ENCODE measurements at regions not wholly inside any gene's neighbourhood (a gene's known extent, or its start where the extent isn't known, plus 50 kb on each side); places are given as distances from the start of the nearest gene placed in this dataset.

DNA sequence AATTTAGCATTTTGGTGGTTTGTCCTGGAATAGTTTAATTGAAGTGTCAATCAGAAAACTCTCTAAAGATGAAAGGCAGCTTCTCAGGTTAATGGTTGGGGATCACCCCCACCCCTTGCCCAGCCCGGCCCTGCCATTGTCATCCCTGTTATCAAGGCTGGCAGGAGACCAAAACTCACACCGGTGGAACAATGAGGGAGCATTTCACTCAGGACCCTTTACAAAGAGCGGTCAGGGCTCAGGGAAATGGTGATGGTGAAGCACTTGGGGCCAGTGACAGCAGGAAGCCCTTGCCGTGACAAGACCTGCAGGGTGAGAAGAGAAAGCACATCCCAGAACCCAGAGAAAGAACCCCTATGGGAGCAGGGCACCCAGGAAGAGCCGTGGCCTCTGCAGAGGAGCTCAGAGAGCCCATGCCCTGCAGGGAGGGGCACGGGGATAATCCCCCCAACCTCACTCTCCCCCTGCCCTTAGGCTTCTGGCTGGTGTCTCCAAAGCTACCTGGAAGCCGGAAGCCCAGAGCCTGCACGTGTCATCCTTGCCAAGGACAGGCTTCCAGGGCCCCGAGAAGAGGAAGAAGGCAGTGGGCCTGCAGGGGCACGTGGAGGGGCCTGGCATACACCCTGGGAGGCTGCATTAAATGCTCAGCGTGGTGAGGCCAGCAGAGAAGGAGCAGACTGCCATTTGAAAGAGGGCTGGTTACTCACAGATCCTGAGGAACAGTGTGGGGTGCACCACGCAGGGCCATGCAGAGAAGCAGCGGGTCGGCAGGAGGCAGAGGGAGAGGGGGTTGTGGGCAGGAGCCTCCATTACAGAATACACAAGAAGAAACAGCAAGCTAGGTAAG, 80.6 kb upstream of the PRR20G start:
- no peaks in the 10 kb centered on the region for H3K9me3 ChIP-seq
- no peak overlapping the region for H3K4me3 ChIP-seq
- no peak for TF ChIP-seq CTCF (IDR thresholded peaks at IDR 0.05)
- intact Hi-C loops (cut with DNase I), result no loop called here
- DNase-seq, result no peak
- H3K27ac ChIP-seq, result no peak overlapping the region
- no peak overlapping the region for H3K9ac ChIP-seq (ENCODE audit: low read depth in 2 of 2, low read length in 2 of 2)
- no peaks in the 10 kb centered on the region for H3K27me3 ChIP-seq
- no peaks in the 10 kb centered on the region for H3K36me3 ChIP-seq
- H3K4me1 ChIP-seq, result no peaks in the 10 kb centered on the region

DNA sequence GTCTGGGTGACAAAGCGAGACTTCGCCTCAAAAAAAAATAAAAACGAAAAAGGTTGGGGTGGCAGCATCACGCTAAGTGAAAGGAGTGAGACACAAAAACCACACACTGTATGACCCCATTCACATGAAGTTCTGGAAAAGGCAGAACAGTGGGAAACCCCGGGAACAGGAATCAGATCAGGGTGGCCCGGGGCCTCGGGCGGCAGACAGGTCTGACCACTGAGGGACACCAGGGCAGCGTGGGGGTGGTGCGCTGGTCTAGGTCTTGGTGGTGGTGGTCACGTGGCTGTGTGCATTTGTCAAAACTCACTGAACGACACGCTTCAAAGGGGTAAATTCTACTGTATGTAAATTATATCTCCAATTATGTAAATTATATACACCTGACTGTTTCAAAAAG, 79.7 kb upstream of the PRR20G start:
- TF ChIP-seq CTCF (IDR thresholded peaks at IDR 0.05), result no peak
- H3K4me3 ChIP-seq, result no peak overlapping the region
- H3K27me3 ChIP-seq, result no peaks in the 10 kb centered on the region
- no peaks in the 10 kb centered on the region for H3K9me3 ChIP-seq
- no peaks in the 10 kb centered on the region for H3K36me3 ChIP-seq
- no peak overlapping the region for H3K27ac ChIP-seq
- intact Hi-C loops (cut with DNase I), result no loop called here
- no peak for DNase-seq
- no peak overlapping the region for H3K9ac ChIP-seq (ENCODE audit: low read depth in 2 of 2, low read length in 2 of 2)
- no peaks in the 10 kb centered on the region for H3K4me1 ChIP-seq

- Histone ChIP-seq H3K4me3 (no peak overlapping the region), H3K9ac (ENCODE audit: low read depth in 2 of 2, low read length in 2 of 2) (no peak overlapping the region), H3K27ac (no peak overlapping the region), H3K36me3 (no peaks in the 10 kb centered on the region), H3K27me3 (no peaks in the 10 kb centered on the region), H3K4me1 (no peaks in the 10 kb centered on the region), H3K9me3 (no peaks in the 10 kb centered on the region)
- intact Hi-C loops (cut with DNase I), result no loop called here
- no peak for DNase-seq
- TF ChIP-seq CTCF (IDR thresholded peaks at IDR 0.05), result no peak
These were observed 78.5 kb upstream of the PRR20G start for GRCh38 chr3:127366383-127366782.

- no peaks in the 10 kb centered on the region for H3K36me3 ChIP-seq
- TF ChIP-seq CTCF (IDR thresholded peaks at IDR 0.05), result no peak
- H3K9ac ChIP-seq (ENCODE audit: low read depth in 2 of 2, low read length in 2 of 2), result no peak overlapping the region
- intact Hi-C loops (cut with DNase I), result no loop called here
- H3K4me3 ChIP-seq, result no peak overlapping the region
- no peak overlapping the region for H3K27ac ChIP-seq
- no peaks in the 10 kb centered on the region for H3K27me3 ChIP-seq
- DNase-seq, result no peak
- H3K4me1 ChIP-seq, result no peaks in the 10 kb centered on the region
- H3K9me3 ChIP-seq, result no peaks in the 10 kb centered on the region
These were observed 77.4 kb upstream of the PRR20G start for GRCh38 chr3:127365163-127365798.

DNA sequence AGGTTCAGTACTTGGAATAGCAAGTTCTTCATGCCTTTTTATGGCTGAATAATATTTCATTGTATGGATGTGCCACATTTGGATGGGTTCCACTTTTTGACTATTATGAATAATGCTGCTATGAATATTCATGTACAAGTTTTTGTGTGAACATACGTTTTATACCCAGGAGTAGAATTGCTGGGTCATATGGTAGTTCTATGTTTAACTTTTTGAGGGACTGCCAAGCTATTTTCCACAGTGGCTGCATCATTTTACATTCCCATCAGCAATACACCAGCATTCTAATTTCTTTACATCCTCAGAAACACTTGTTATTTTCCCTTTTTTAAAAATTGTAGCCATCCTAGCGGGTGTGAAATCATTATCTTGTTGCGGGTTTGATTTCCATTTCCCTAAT, 76.0 kb upstream of the PRR20G start:
- TF ChIP-seq CTCF (IDR thresholded peaks at IDR 0.05), result no peak
- intact Hi-C loops (cut with DNase I), result no loop called here
- DNase-seq, result no peak
- Histone ChIP-seq H3K9ac (ENCODE audit: low read depth in 2 of 2, low read length in 2 of 2) (no peak overlapping the region), H3K27me3 (no peaks in the 10 kb centered on the region), H3K4me1 (no peaks in the 10 kb centered on the region), H3K9me3 (no peaks in the 10 kb centered on the region), H3K36me3 (no peaks in the 10 kb centered on the region), H3K27ac (no peak overlapping the region), H3K4me3 (no peak overlapping the region)
